ENCODE measurements at regions not wholly inside any gene's neighbourhood (a gene's known extent, or its start where the extent isn't known, plus 50 kb on each side); places are given as distances from the start of the nearest gene placed in this dataset.

- TF ChIP-seq NFE2 (CRISPR knock-in tag; IDR thresholded peaks at IDR 0.05) (no peak), MNT (IDR thresholded peaks at IDR 0.05) (no peak), MXI1 (IDR thresholded peaks at IDR 0.05; ENCODE audit: borderline replicate concordance, low read depth, low read length) (no peak), JUN (CRISPR knock-in tag; IDR thresholded peaks at IDR 0.05) (no peak), ZMYM2 (CRISPR knock-in tag; IDR thresholded peaks at IDR 0.05) (no peak), GLI4 (CRISPR knock-in tag; IDR thresholded peaks at IDR 0.05; ENCODE audit: borderline replicate concordance) (no peak), ZNF672 (CRISPR knock-in tag; IDR thresholded peaks at IDR 0.05) (no peak)
Measured at GRCh38 chr17:77489893-77490255, 349.1 kb downstream of the SEC14L1 start.

All from HepG2 (cell line).